HFFc6 (cell line): ENCODE measurements at regions not wholly inside any gene's neighbourhood (a gene's known extent, or its start where the extent isn't known, plus 50 kb on each side); places are given as distances from the start of the nearest gene placed in this dataset.

ENCODE experiments used
- DNase-seq: peaks from one replicate; pipeline ENCODE4 v3.0.0-alpha.2; 2018
- H3K27ac Mint-ChIP-seq: 2 replicates; pipeline ENCODE4 v1.8.0; 2020; ENCODE audit warnings: mild to moderate bottlenecking, mixed read lengths
- H3K27me3 Mint-ChIP-seq: 2 replicates; pipeline ENCODE4 v1.8.0; 2021; ENCODE audit warnings: mild to moderate bottlenecking, moderate library complexity, mixed read lengths; ENCODE audit not compliant: insufficient read depth
- H3K36me3 Mint-ChIP-seq: 2 replicates; pipeline ENCODE4 v1.8.0; 2021; ENCODE audit warnings: low read depth, mixed read lengths
- H3K4me1 Mint-ChIP-seq: 2 replicates; pipeline ENCODE4 v1.8.0; 2020; ENCODE audit warnings: low read depth, mixed read lengths
- H3K4me3 Mint-ChIP-seq: 2 replicates; pipeline ENCODE4 v1.8.0; 2020; ENCODE audit warnings: mild to moderate bottlenecking, moderate library complexity, mixed read lengths
- H3K9me3 Mint-ChIP-seq: 2 replicates; pipeline ENCODE4 v1.8.0; 2020; ENCODE audit warnings: mild to moderate bottlenecking, mixed read lengths
- CTCF ChIP-seq: fragments of 200-600 bp; sonication (generic); IDR thresholded peaks from 2 replicates; pipeline ENCODE4 v1.5.0; 2021; ENCODE audit warnings: antibody characterized with exemption, mild to moderate bottlenecking

GRCh38 chr3:69547461-69547880 lies 161.6 kb upstream of the FRMD4B start:
- Mint-ChIP-seq H3K9me3 (no peaks in the 10 kb centered on the region; the same call in 1 of the 2 replicates), H3K27ac (no peak overlapping the region), H3K4me3 (no peak overlapping the region), H3K4me1 (no peaks in the 10 kb centered on the region), H3K27me3 (peaks cover 9% of the 10 kb centered on the region), H3K36me3 (no peaks in the 10 kb centered on the region)
- no peak for DNase-seq
- TF ChIP-seq CTCF = no peak

- Mint-ChIP-seq H3K27me3 (peaks cover 18% of the 10 kb centered on the region), H3K27ac (no peak overlapping the region), H3K9me3 (no peaks in the 10 kb centered on the region), H3K36me3 (no peaks in the 10 kb centered on the region), H3K4me1 (no peaks in the 10 kb centered on the region), H3K4me3 (no peak overlapping the region)
- DNase-seq = no peak
- TF ChIP-seq CTCF = no peak
Measured at GRCh38 chr3:69542805-69543429, 157.0 kb upstream of the FRMD4B start.

GRCh38 chr3:69542089-69542804 lies 156.4 kb upstream of the FRMD4B start:
- no peak overlapping the region for H3K4me3 Mint-ChIP-seq
- H3K4me1 Mint-ChIP-seq = no peaks in the 10 kb centered on the region
- no peak overlapping the region for H3K27ac Mint-ChIP-seq
- no peak for DNase-seq
- H3K36me3 Mint-ChIP-seq = no peaks in the 10 kb centered on the region
- H3K27me3 Mint-ChIP-seq = peaks cover 22% of the 10 kb centered on the region
- TF ChIP-seq CTCF = no peak
- H3K9me3 Mint-ChIP-seq = no peaks in the 10 kb centered on the region

GRCh38 chr3:69541711-69542088 lies 155.8 kb upstream of the FRMD4B start:
- no peak for TF ChIP-seq CTCF
- Mint-ChIP-seq H3K36me3 (no peaks in the 10 kb centered on the region), H3K27me3 (peaks cover 22% of the 10 kb centered on the region), H3K9me3 (no peaks in the 10 kb centered on the region), H3K4me1 (no peaks in the 10 kb centered on the region), H3K27ac (no peak overlapping the region), H3K4me3 (no peak overlapping the region)
- DNase-seq = no peak

GRCh38 chr3:69540706-69541581 lies 155.1 kb upstream of the FRMD4B start:
- Mint-ChIP-seq H3K4me1 (no peaks in the 10 kb centered on the region), H3K36me3 (no peaks in the 10 kb centered on the region), H3K4me3 (no peak overlapping the region), H3K27ac (no peak overlapping the region), H3K9me3 (no peaks in the 10 kb centered on the region), H3K27me3 (peaks cover 22% of the 10 kb centered on the region)
- DNase-seq = no peak
- TF ChIP-seq CTCF = no peak
